B cell (primary cell): ENCODE measurements at regions not wholly inside any gene's neighbourhood (a gene's known extent, or its start where the extent isn't known, plus 50 kb on each side); places are given as distances from the start of the nearest gene placed in this dataset.

Experiments
- ATAC-seq: fragments of 200-7000 bp; cut with Tn5 transposase; one replicate; pipeline ENCODE4 v1.10.0; 2021; ENCODE audit warnings: low read depth, mild to moderate bottlenecking, moderate number of reproducible peaks, moderate library complexity
- CTCF ChIA-PET: fragments of 350-600 bp; sonication (Branson Sonifier 250); formaldehyde crosslinking; loops from one replicate; lab custom pipeline; 2021; ENCODE audit warnings: antibody characterized with exemption, inconsistent platforms; lab: Charles Lee
- POLR2A ChIA-PET: fragments of 350-600 bp; sonication (Branson Sonifier 250); formaldehyde crosslinking; loops from one replicate; lab custom pipeline; 2021; ENCODE audit warnings: antibody characterized with exemption; lab: Charles Lee
- DNase-seq: peaks from one replicate; pipeline ENCODE4 v3.0.0; 2013
- H2AFZ ChIP-seq: 2 replicates; pipeline ENCODE4 v1.6.1; 2012; ENCODE audit warnings: mild to moderate bottlenecking, low read depth, low read length; ENCODE audit not compliant: insufficient read depth, poor library complexity, severe bottlenecking
- H3K27ac ChIP-seq, 2 donors: 1 replicate in 1 of 2; 2 replicates in 1 of 2; pipeline ENCODE4 v1.5.1; 2012 to 2013; ENCODE audit warnings: low read length in 2 of 2, mild to moderate bottlenecking in 2 of 2, moderate library complexity in 1 of 2
- H3K27me3 ChIP-seq, 4 experiments: fragments of 200-600 bp in 1 of 4; sonication (generic) in 1 of 4; replicated peaks in 1 of 4; 1 replicate in 2 of 4; 2 replicates in 2 of 4; pipeline versions ENCODE4 v1.6.1 to v1.7.0; 2013 to 2016; ENCODE audit warnings: low read length in 3 of 4, mild to moderate bottlenecking in 2 of 4, mixed read lengths in 1 of 4, moderate library complexity in 1 of 4; ENCODE audit not compliant: insufficient read depth in 4 of 4, control insufficient read depth in 3 of 4; ENCODE audit errors: control extremely low read depth in 1 of 4
- H3K36me3 ChIP-seq, 2 experiments: replicated peaks in 1 of 2; 1 replicate in 1 of 2; 2 replicates in 1 of 2; pipeline versions ENCODE4 v1.6.1 to v1.7.1; 2013; ENCODE audit warnings: low read length in 1 of 2; ENCODE audit not compliant: insufficient read depth in 2 of 2, control insufficient read depth in 1 of 2; ENCODE audit errors: control extremely low read depth in 1 of 2, extremely low read depth in 1 of 2
- H3K4me1 ChIP-seq, 2 donors: fragments of 200-600 bp in 1 of 2; sonication (generic) in 1 of 2; 1 replicate in 1 of 2; 2 replicates in 1 of 2; pipeline versions ENCODE4 v1.5.1 to v1.6.1; 2013 to 2017; ENCODE audit warnings: low read length in 2 of 2; ENCODE audit not compliant: control insufficient read depth in 2 of 2, insufficient read depth in 2 of 2
- H3K4me2 ChIP-seq: replicated peaks from 2 replicates; pipeline ENCODE3; 2012; ENCODE audit warnings: mild to moderate bottlenecking, low read depth, low read length; ENCODE audit not compliant: poor library complexity, severe bottlenecking
- H3K4me3 ChIP-seq, 5 experiments: fragments of 200-600 bp in 1 of 5; sonication (generic) in 1 of 5; 1 replicate in 3 of 5; 2 replicates in 2 of 5; pipeline versions ENCODE4 v1.5.1 to v1.7.0; 2011 to 2016; ENCODE audit warnings: low read length in 4 of 5, mild to moderate bottlenecking in 4 of 5, low read depth in 2 of 5, control low read depth in 1 of 5, moderate library complexity in 1 of 5; ENCODE audit not compliant: insufficient read depth in 1 of 5; ENCODE audit errors: control extremely low read depth in 1 of 5, extremely low read depth in 1 of 5
- H3K79me2 ChIP-seq: fragments of 200-600 bp; sonication (generic); one replicate; pipeline ENCODE4 v1.6.0; 2016; ENCODE audit warnings: low read length; ENCODE audit not compliant: control insufficient read depth, insufficient read depth
- H3K9ac ChIP-seq: fragments of 200-600 bp; sonication (generic); 2 replicates; pipeline ENCODE4 v1.6.1; 2017; ENCODE audit warnings: mild to moderate bottlenecking, low read length, moderate library complexity
- H3K9me3 ChIP-seq, 3 donors: one replicate each; pipeline versions ENCODE4 v1.6.1 to v1.7.1; 2013; ENCODE audit warnings: low read length in 2 of 3; ENCODE audit not compliant: control insufficient read depth in 2 of 3, insufficient read depth in 1 of 3; ENCODE audit errors: control extremely low read depth in 1 of 3
- H4K20me1 ChIP-seq: 2 replicates; pipeline ENCODE4 v1.6.0; 2012; ENCODE audit warnings: mild to moderate bottlenecking, low read length; ENCODE audit not compliant: insufficient read depth, control insufficient read depth, poor library complexity, severe bottlenecking
- H3K27ac Mint-ChIP-seq: one replicate; pipeline ENCODE4 v1.8.0; 2021; ENCODE audit warnings: mixed read lengths
- H3K27me3 Mint-ChIP-seq: one replicate; pipeline ENCODE4 v1.8.0; 2021; ENCODE audit warnings: mixed read lengths
- H3K4me1 Mint-ChIP-seq: one replicate; pipeline ENCODE4 v1.8.0; 2021; ENCODE audit warnings: mixed read lengths
- H3K4me3 Mint-ChIP-seq: one replicate; pipeline ENCODE4 v1.8.0; 2021; ENCODE audit warnings: mixed read lengths
- H3K9me3 Mint-ChIP-seq: one replicate; pipeline ENCODE4 v1.8.0; 2022; ENCODE audit warnings: mixed read lengths; ENCODE audit not compliant: insufficient read depth
- CTCF ChIP-seq: fragments of 200-600 bp; IDR thresholded peaks from one replicate; pipeline ENCODE4 v1.8.0; 2022; ENCODE audit warnings: antibody characterized with exemption, mild to moderate bottlenecking
- EZH2 ChIP-seq: IDR thresholded peaks from 2 replicates; pipeline ENCODE4 v1.6.1; 2012; ENCODE audit warnings: borderline replicate concordance, low read depth, mild to moderate bottlenecking, moderate library complexity, low read length; ENCODE audit not compliant: insufficient read depth, poor library complexity, severe bottlenecking
- WGBS: methylation state at CpG from one replicate; pipeline ENCODE4 v1.1.5; 2013; ENCODE audit warnings: missing lambda C conversion rate; ENCODE audit not compliant: insufficient coverage; 5-methylcytosine and 5-hydroxymethylcytosine counted together
- intact Hi-C: fragments of 100-400 bp; cut with micrococcal nuclease; formaldehyde crosslinking; loops from one replicate; pipeline ENCODE4 v1.10.0; 2022

DNA sequence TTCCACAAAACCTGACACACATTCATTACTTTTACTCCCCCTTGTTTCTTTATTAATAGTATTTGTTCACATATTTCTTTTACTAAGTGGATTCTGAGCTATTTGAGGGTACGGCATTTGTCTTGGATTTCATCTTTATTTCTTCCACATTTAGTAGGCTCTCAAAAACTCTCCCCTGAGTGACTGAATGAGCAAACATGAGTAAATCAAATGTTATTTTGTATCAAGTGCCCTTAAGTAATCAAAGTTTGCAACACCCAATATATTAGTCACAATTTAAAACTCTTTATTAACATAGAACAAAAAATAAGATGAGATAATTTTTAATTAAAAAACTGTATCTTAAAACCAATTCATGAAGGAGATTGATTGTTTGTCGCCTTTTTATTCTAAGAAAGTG, 1101.9 kb upstream of the TENM4 start:
- Histone ChIP-seq H3K9ac (no peak overlapping the region), H3K4me1 (no peaks in the 10 kb centered on the region), H3K4me2 (no peak overlapping the region), H3K9me3 (peaks cover 0 to 6% (median 0%) of the 10 kb centered on the region in 3 donors), H3K79me2 (no peaks in the 10 kb centered on the region), H3K36me3 (no peaks in the 10 kb centered on the region), H3K27me3 (no peaks in the 10 kb centered on the region), H3K4me3 (no peak overlapping the region), H3K27ac (no peak overlapping the region), H2AFZ (no peak overlapping the region), H4K20me1 (no peaks in the 10 kb centered on the region)
- H3K4me3 Mint-ChIP-seq: no peak overlapping the region
- ATAC-seq: no peak
- ChIA-PET POLR2A (no interaction called here), CTCF (no interaction called here)
- peaks cover 2% of the 10 kb centered on the region for H3K9me3 Mint-ChIP-seq
- WGBS: no CpG with 5 or more reads among the region's 2 CpGs
- intact Hi-C loops: no loop called here
- H3K27me3 Mint-ChIP-seq: no peaks in the 10 kb centered on the region
- DNase-seq: no peak
- no peak overlapping the region for H3K27ac Mint-ChIP-seq
- no peak for TF ChIP-seq CTCF
- no peak for TF ChIP-seq EZH2
- no peaks in the 10 kb centered on the region for H3K4me1 Mint-ChIP-seq

- Histone ChIP-seq H3K4me3 (no peak overlapping the region), H3K9me3 (peaks cover 0 to 4% (median 2%) of the 10 kb centered on the region in 3 donors), H3K4me1 (no peaks in the 10 kb centered on the region), H4K20me1 (no peaks in the 10 kb centered on the region), H3K27ac (no peak overlapping the region), H3K4me2 (no peak overlapping the region), H3K9ac (no peak overlapping the region), H3K79me2 (no peaks in the 10 kb centered on the region), H3K36me3 (no peaks in the 10 kb centered on the region), H2AFZ (no peak overlapping the region), H3K27me3 (no peaks in the 10 kb centered on the region)
- no peak for ATAC-seq
- Mint-ChIP-seq H3K9me3 (peaks cover 2% of the 10 kb centered on the region), H3K4me1 (no peaks in the 10 kb centered on the region), H3K4me3 (no peak overlapping the region), H3K27ac (no peak overlapping the region), H3K27me3 (no peaks in the 10 kb centered on the region)
- DNase-seq: no peak
- intact Hi-C loops: no loop called here
- no peak for TF ChIP-seq EZH2
- TF ChIP-seq CTCF: no peak
- ChIA-PET CTCF (no interaction called here), POLR2A (no interaction called here)
- no CpG with 5 or more reads among the region's 2 CpGs for WGBS
Observed at GRCh38 chr11:80538040-80538439, 1097.2 kb upstream of the TENM4 start.
